ENCODE measurements at regions not wholly inside any gene's neighbourhood (a gene's known extent, or its start where the extent isn't known, plus 50 kb on each side); places are given as distances from the start of the nearest gene placed in this dataset.

DNA sequence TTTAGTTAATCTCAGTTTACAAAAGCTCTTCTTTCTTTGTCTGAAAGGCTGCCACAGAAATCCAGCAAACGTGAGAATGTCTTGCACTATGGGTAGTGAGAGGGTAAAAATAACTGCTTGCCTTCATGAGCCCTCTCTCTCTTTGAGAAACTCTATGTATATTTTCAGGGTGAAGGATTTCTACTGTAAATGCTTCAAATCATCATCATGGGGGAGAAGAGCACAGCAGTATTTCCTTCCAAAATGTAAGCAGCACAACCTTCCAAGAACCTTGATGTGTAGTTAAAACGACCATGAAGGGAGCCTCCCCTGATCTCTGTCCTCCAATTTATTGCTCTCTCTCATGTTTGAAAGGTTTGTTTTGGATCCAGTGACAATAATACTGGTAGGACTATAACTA, 141.3 kb upstream of the CENPW start (continued):
- TF ChIP-seq, protein P1, sequence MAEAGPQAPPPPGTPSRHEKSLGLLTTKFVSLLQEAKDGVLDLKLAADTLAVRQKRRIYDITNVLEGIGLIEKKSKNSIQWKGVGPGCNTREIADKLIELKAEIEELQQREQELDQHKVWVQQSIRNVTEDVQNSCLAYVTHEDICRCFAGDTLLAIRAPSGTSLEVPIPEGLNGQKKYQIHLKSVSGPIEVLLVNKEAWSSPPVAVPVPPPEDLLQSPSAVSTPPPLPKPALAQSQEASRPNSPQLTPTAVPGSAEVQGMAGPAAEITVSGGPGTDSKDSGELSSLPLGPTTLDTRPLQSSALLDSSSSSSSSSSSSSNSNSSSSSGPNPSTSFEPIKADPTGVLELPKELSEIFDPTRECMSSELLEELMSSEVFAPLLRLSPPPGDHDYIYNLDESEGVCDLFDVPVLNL (CRISPR knock-in tag; IDR thresholded peaks at IDR 0.05; ENCODE audit: borderline replicate concordance, low read depth) = no peak
- TF ChIP-seq ATF1 (CRISPR knock-in tag; IDR thresholded peaks at IDR 0.05) = no peak

DNA sequence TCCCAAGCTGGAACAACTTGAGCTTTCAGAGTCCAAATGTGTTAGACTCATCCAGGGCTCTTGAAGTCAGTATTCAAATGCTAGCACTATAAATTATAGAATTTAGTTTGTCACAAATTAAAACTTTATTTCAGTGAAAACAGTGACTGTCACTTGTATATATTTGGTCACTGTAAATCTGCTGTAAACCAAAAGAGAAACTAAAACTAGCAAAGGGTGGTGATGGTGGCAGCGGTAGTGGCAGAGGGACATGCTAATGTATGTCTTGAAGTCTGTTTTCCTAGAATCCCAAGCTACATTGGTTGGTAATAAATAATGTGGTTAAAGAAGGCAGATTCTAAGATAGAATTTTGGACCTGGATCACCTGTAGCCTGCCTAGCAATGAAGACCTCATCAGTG, 140.4 kb upstream of the CENPW start:
- TF ChIP-seq, protein P2, sequence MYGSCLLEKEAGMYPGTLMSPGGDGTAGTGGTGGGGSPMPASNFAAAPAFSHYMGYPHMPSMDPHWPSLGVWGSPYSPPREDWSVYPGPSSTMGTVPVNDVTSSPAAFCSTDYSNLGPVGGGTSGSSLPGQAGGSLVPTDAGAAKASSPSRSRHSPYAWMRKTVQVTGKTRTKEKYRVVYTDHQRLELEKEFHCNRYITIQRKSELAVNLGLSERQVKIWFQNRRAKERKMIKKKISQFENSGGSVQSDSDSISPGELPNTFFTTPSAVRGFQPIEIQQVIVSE (CRISPR knock-in tag; IDR thresholded peaks at IDR 0.05; ENCODE audit: borderline replicate concordance) = no peak
- TF ChIP-seq, protein P3, sequence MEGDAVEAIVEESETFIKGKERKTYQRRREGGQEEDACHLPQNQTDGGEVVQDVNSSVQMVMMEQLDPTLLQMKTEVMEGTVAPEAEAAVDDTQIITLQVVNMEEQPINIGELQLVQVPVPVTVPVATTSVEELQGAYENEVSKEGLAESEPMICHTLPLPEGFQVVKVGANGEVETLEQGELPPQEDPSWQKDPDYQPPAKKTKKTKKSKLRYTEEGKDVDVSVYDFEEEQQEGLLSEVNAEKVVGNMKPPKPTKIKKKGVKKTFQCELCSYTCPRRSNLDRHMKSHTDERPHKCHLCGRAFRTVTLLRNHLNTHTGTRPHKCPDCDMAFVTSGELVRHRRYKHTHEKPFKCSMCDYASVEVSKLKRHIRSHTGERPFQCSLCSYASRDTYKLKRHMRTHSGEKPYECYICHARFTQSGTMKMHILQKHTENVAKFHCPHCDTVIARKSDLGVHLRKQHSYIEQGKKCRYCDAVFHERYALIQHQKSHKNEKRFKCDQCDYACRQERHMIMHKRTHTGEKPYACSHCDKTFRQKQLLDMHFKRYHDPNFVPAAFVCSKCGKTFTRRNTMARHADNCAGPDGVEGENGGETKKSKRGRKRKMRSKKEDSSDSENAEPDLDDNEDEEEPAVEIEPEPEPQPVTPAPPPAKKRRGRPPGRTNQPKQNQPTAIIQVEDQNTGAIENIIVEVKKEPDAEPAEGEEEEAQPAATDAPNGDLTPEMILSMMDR (IDR thresholded peaks at IDR 0.05) = no peak
- TF ChIP-seq, protein P4, sequence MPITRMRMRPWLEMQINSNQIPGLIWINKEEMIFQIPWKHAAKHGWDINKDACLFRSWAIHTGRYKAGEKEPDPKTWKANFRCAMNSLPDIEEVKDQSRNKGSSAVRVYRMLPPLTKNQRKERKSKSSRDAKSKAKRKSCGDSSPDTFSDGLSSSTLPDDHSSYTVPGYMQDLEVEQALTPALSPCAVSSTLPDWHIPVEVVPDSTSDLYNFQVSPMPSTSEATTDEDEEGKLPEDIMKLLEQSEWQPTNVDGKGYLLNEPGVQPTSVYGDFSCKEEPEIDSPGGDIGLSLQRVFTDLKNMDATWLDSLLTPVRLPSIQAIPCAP (CRISPR knock-in tag; IDR thresholded peaks at IDR 0.05) = no peak
- TF ChIP-seq SMAD3 (CRISPR knock-in tag; IDR thresholded peaks at IDR 0.05; ENCODE audit: borderline replicate concordance) (no peak), TEAD1 (CRISPR knock-in tag; IDR thresholded peaks at IDR 0.05) (no peak), RORB (CRISPR knock-in tag; IDR thresholded peaks at IDR 0.05) (no peak), GTF2I (CRISPR knock-in tag; conservative IDR thresholded peaks at IDR 0.05) (no peak), TCF7 (CRISPR knock-in tag; IDR thresholded peaks at IDR 0.05; ENCODE audit: low read depth) (no peak), PRRX2 (CRISPR knock-in tag; IDR thresholded peaks at IDR 0.05) (no peak), JAZF1 (CRISPR knock-in tag; IDR thresholded peaks at IDR 0.05) (no peak), RELA (CRISPR knock-in tag; IDR thresholded peaks at IDR 0.05; ENCODE audit: borderline replicate concordance) (no peak)
- TF ChIP-seq, protein P5, sequence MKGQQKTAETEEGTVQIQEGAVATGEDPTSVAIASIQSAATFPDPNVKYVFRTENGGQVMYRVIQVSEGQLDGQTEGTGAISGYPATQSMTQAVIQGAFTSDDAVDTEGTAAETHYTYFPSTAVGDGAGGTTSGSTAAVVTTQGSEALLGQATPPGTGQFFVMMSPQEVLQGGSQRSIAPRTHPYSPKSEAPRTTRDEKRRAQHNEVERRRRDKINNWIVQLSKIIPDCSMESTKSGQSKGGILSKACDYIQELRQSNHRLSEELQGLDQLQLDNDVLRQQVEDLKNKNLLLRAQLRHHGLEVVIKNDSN (CRISPR knock-in tag; IDR thresholded peaks at IDR 0.05) = no peak
- TF ChIP-seq, protein P6, sequence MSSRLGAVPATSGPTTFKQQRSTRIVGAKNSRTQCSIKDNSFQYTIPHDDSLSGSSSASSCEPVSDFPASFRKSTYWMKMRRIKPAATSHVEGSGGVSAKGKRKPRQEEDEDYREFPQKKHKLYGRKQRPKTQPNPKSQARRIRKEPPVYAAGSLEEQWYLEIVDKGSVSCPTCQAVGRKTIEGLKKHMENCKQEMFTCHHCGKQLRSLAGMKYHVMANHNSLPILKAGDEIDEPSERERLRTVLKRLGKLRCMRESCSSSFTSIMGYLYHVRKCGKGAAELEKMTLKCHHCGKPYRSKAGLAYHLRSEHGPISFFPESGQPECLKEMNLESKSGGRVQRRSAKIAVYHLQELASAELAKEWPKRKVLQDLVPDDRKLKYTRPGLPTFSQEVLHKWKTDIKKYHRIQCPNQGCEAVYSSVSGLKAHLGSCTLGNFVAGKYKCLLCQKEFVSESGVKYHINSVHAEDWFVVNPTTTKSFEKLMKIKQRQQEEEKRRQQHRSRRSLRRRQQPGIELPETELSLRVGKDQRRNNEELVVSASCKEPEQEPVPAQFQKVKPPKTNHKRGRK (CRISPR knock-in tag; IDR thresholded peaks at IDR 0.05; ENCODE audit: borderline replicate concordance) = no peak
- TF ChIP-seq, protein P7, sequence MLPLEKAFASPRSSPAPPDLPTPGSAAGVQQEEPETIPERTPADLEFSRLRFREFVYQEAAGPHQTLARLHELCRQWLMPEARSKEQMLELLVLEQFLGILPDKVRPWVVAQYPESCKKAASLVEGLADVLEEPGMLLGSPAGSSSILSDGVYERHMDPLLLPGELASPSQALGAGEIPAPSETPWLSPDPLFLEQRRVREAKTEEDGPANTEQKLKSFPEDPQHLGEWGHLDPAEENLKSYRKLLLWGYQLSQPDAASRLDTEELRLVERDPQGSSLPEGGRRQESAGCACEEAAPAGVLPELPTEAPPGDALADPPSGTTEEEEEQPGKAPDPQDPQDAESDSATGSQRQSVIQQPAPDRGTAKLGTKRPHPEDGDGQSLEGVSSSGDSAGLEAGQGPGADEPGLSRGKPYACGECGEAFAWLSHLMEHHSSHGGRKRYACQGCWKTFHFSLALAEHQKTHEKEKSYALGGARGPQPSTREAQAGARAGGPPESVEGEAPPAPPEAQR (CRISPR knock-in tag; IDR thresholded peaks at IDR 0.05) = no peak
- TF ChIP-seq, protein P8, sequence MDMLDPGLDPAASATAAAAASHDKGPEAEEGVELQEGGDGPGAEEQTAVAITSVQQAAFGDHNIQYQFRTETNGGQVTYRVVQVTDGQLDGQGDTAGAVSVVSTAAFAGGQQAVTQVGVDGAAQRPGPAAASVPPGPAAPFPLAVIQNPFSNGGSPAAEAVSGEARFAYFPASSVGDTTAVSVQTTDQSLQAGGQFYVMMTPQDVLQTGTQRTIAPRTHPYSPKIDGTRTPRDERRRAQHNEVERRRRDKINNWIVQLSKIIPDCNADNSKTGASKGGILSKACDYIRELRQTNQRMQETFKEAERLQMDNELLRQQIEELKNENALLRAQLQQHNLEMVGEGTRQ (CRISPR knock-in tag; IDR thresholded peaks at IDR 0.05) = no peak
- TF ChIP-seq, protein P9, sequence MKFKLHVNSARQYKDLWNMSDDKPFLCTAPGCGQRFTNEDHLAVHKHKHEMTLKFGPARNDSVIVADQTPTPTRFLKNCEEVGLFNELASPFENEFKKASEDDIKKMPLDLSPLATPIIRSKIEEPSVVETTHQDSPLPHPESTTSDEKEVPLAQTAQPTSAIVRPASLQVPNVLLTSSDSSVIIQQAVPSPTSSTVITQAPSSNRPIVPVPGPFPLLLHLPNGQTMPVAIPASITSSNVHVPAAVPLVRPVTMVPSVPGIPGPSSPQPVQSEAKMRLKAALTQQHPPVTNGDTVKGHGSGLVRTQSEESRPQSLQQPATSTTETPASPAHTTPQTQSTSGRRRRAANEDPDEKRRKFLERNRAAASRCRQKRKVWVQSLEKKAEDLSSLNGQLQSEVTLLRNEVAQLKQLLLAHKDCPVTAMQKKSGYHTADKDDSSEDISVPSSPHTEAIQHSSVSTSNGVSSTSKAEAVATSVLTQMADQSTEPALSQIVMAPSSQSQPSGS (CRISPR knock-in tag; IDR thresholded peaks at IDR 0.05; ENCODE audit: borderline replicate concordance, low read depth) = no peak
- ATAC-seq = no peak
- Mint-ChIP-seq H3K27me3 (ENCODE audit: low read depth) (no peaks in the 10 kb centered on the region), H3K9me3 (no peaks in the 10 kb centered on the region), H3K27ac (no peak overlapping the region), H3K4me3 (no peak overlapping the region), H3K36me3 (no peaks in the 10 kb centered on the region), H3K4me1 (no peaks in the 10 kb centered on the region)
- ChIA-PET CTCF (no interaction called here), POLR2A (no interaction called here)
- DNase-seq (ENCODE audit: low spot score) = no peak

Measured in WTC11 (cell line).